Activated CD8-positive, alpha-beta memory T cell treated with anti-CD3 and anti-CD28 coated beads, Interleukin-2, amount 50 U/mL, for 1 hour (primary cell): ENCODE measurements at regions not wholly inside any gene's neighbourhood (a gene's known extent, or its start where the extent isn't known, plus 50 kb on each side); places are given as distances from the start of the nearest gene placed in this dataset.
A peak's percentile ranks its signal among the peaks of the same experiment; 100 is the strongest.
"Not testable (repeated sequence)": the region's sequence is repeated elsewhere in the genome, so short reads cannot be mapped to it uniquely, and the experiment has no call there.

Experiments used
- DNase-seq: peaks from one replicate; pipeline ENCODE4 v3.0.0-alpha.2; 2020; ENCODE audit errors: extremely low read depth

GRCh38 chr3:30297112-30297511 is 309.3 kb upstream of the TGFBR2 start:
- DNase-seq: no peak

- no peak for DNase-seq
Measured at GRCh38 chr3:30299674-30300385, 306.6 kb upstream of the TGFBR2 start.

- no peak for DNase-seq
Measured at GRCh38 chr3:30300809-30301208, 305.6 kb upstream of the TGFBR2 start.

- no peak for DNase-seq
Measured at GRCh38 chr3:30302027-30302426, 304.4 kb upstream of the TGFBR2 start.

- no peak for DNase-seq
Measured at GRCh38 chr3:30303770-30304169, 302.6 kb upstream of the TGFBR2 start.

- DNase-seq: no peak
Measured at GRCh38 chr3:30305021-30305420, 301.4 kb upstream of the TGFBR2 start.

- DNase-seq: no peak
Measured at GRCh38 chr3:30306896-30307295, 299.5 kb upstream of the TGFBR2 start.

- no peak for DNase-seq
Measured at GRCh38 chr3:30307372-30307950, 298.9 kb upstream of the TGFBR2 start.

- DNase-seq: no peak
Measured at GRCh38 chr3:30308131-30308530, 298.3 kb upstream of the TGFBR2 start.

- no peak for DNase-seq
Measured at GRCh38 chr3:30309961-30310954, 296.1 kb upstream of the TGFBR2 start.

- no peak for DNase-seq
Measured at GRCh38 chr3:30311781-30312180, 294.6 kb upstream of the TGFBR2 start.

GRCh38 chr3:30313840-30314239 is 292.6 kb upstream of the TGFBR2 start:
- no peak for DNase-seq

GRCh38 chr3:30314757-30315325 is 291.6 kb upstream of the TGFBR2 start:
- DNase-seq: no peak

GRCh38 chr3:30315447-30315846 is 291.0 kb upstream of the TGFBR2 start:
- DNase-seq: no peak

- DNase-seq: no peak
Measured at GRCh38 chr3:30317561-30317960, 288.8 kb upstream of the TGFBR2 start.

GRCh38 chr3:30318110-30318509 is 288.3 kb upstream of the TGFBR2 start:
- DNase-seq: no peak

GRCh38 chr3:30319713-30320112 is 286.7 kb upstream of the TGFBR2 start:
- DNase-seq: peak; percentile 4

GRCh38 chr3:30320392-30320791 is 286.0 kb upstream of the TGFBR2 start:
- no peak for DNase-seq

GRCh38 chr3:30321065-30321464 is 285.3 kb upstream of the TGFBR2 start:
- no peak for DNase-seq

GRCh38 chr3:30323649-30324048 is 282.8 kb upstream of the TGFBR2 start:
- DNase-seq: not testable (repeated sequence)

GRCh38 chr3:30324587-30324986 is 281.8 kb upstream of the TGFBR2 start:
- no peak for DNase-seq

- not testable (repeated sequence) for DNase-seq
Measured at GRCh38 chr3:30327976-30328375, 278.4 kb upstream of the TGFBR2 start.
